H1 (cell line): ENCODE measurements at regions not wholly inside any gene's neighbourhood (a gene's known extent, or its start where the extent isn't known, plus 50 kb on each side); places are given as distances from the start of the nearest gene placed in this dataset.
A peak's percentile ranks its signal among the peaks of the same experiment; 100 is the strongest.

Experiments used
- CTCF ChIA-PET: fragments of 300-600 bp; sonication (Branson Sonifier 250); formaldehyde crosslinking; loops from one replicate; lab custom pipeline; 2021; ENCODE audit not compliant: partially characterized antibody; lab: Charles Lee
- POLR2A ChIA-PET: fragments of 300-600 bp; sonication (Branson Sonifier 250); formaldehyde crosslinking; loops from one replicate; lab custom pipeline; 2021; ENCODE audit warnings: inconsistent platforms; ENCODE audit not compliant: partially characterized antibody; lab: Charles Lee
- DNase-seq, 2 experiments: peaks; one replicate each; pipeline versions ENCODE4 v3.0.0 to v3.0.0-alpha.2; 2010 to 2022; ENCODE audit warnings: low spot score in 2 of 2, low read depth in 1 of 2, mixed read lengths in 1 of 2
- FAIRE-seq: peaks from 2 replicates; lab custom pipeline; 2011; peaks lifted over from hg19 to GRCh38; lab: Jason Lieb, UNC
- H2AFZ ChIP-seq: 2 replicates; pipeline ENCODE4 v1.8.1; 2012; ENCODE audit warnings: low read length, inconsistent platforms
- H2AK5ac ChIP-seq: 2 replicates; pipeline ENCODE4 v1.6.1; 2013; ENCODE audit warnings: low read depth, low read length
- H2BK120ac ChIP-seq: replicated peaks from 2 replicates; pipeline ENCODE3; 2013; ENCODE audit warnings: low read depth, low read length, inconsistent platforms
- H2BK12ac ChIP-seq: 2 replicates; pipeline ENCODE4 v1.6.1; 2013; ENCODE audit warnings: low read depth, low read length
- H2BK15ac ChIP-seq: 2 replicates; pipeline ENCODE4 v1.6.1; 2013; ENCODE audit warnings: low read length
- H2BK20ac ChIP-seq: 2 replicates; pipeline ENCODE4 v1.6.1; 2013; ENCODE audit warnings: low read length
- H2BK5ac ChIP-seq: 2 replicates; pipeline ENCODE4 v1.6.1; 2013; ENCODE audit warnings: low read depth, low read length
- H3K14ac ChIP-seq: 2 replicates; pipeline ENCODE4 v1.6.1; 2013; ENCODE audit warnings: inconsistent platforms; ENCODE audit not compliant: insufficient read length
- H3K18ac ChIP-seq: 2 replicates; pipeline ENCODE4 v1.6.1; 2013; ENCODE audit warnings: low read length; ENCODE audit errors: extremely low read depth
- H3K23ac ChIP-seq: 2 replicates; pipeline ENCODE4 v1.6.1; 2013; ENCODE audit warnings: inconsistent platforms; ENCODE audit not compliant: insufficient read length
- H3K23me2 ChIP-seq: 2 replicates; pipeline ENCODE4 v1.6.1; 2013; ENCODE audit warnings: low read depth, low read length
- H3K27ac ChIP-seq: 2 replicates; pipeline ENCODE4 v1.6.1; 2011; ENCODE audit warnings: low read depth, low read length, inconsistent platforms
- H3K27me3 ChIP-seq, 4 experiments: replicated peaks in 1 of 4; 1 replicate in 1 of 4; 2 replicates in 3 of 4; pipeline versions ENCODE4 v1.6.1 to v1.8.1; 2011 to 2013; ENCODE audit warnings: low read length in 3 of 4, mild to moderate bottlenecking in 3 of 4, inconsistent platforms in 2 of 4, mixed read lengths in 2 of 4, moderate library complexity in 1 of 4; ENCODE audit not compliant: control insufficient read depth in 3 of 4, insufficient read depth in 3 of 4; ENCODE audit errors: extremely low read depth in 1 of 4
- H3K36me3 ChIP-seq, 4 experiments: 2 replicates each; pipeline versions ENCODE4 v1.6.1 to v1.8.1; 2011 to 2013; ENCODE audit warnings: mild to moderate bottlenecking in 4 of 4, low read length in 3 of 4, moderate library complexity in 2 of 4, control low read depth in 1 of 4, inconsistent platforms in 1 of 4; ENCODE audit not compliant: insufficient read depth in 4 of 4, control insufficient read depth in 2 of 4
- H3K4ac ChIP-seq: replicated peaks from 2 replicates; pipeline ENCODE3; 2013; ENCODE audit warnings: low read length, low read depth, mixed read lengths, inconsistent platforms; ENCODE audit not compliant: insufficient read length
- H3K4me1 ChIP-seq, 4 experiments: replicated peaks in 1 of 4; 1 replicate in 1 of 4; 2 replicates in 3 of 4; pipeline versions ENCODE4 v1.6.1 to v1.8.1; 2011 to 2013; ENCODE audit warnings: low read length in 3 of 4, inconsistent platforms in 2 of 4, mixed read lengths in 1 of 4; ENCODE audit not compliant: insufficient read depth in 4 of 4, control insufficient read depth in 3 of 4
- H3K4me2 ChIP-seq, 2 experiments: 2 replicates each; pipeline versions ENCODE4 v1.6.1 to v1.8.1; 2011 to 2013; ENCODE audit warnings: low read depth in 2 of 2, low read length in 2 of 2, control low read depth in 1 of 2, inconsistent platforms in 1 of 2, mild to moderate bottlenecking in 1 of 2; ENCODE audit not compliant: insufficient read depth in 1 of 2
- H3K4me3 ChIP-seq, 4 experiments: fragments of 200-600, 300-600 bp in 1 of 4; sonication (generic), shearing (Covaris generic), sonication (Bioruptor Twin) in 1 of 4; 2 replicates each; pipeline versions ENCODE4 v1.5.1 to v1.8.1; 2011 to 2016; ENCODE audit warnings: low read length in 4 of 4, low read depth in 3 of 4, control low read depth in 2 of 4, inconsistent platforms in 2 of 4, mild to moderate bottlenecking in 2 of 4, mixed read lengths in 1 of 4, moderate library complexity in 1 of 4; ENCODE audit not compliant: insufficient read depth in 2 of 4; ENCODE audit errors: extremely low read depth in 1 of 4
- H3K56ac ChIP-seq: replicated peaks from 2 replicates; pipeline ENCODE3; 2013; ENCODE audit warnings: low read depth, mild to moderate bottlenecking, mixed read lengths, low read length, inconsistent platforms; ENCODE audit not compliant: insufficient read length
- H3K79me1 ChIP-seq: 2 replicates; pipeline ENCODE4 v1.6.1; 2013; ENCODE audit warnings: low read depth, low read length, control low read depth
- H3K79me2 ChIP-seq, 2 experiments: 2 replicates each; pipeline versions ENCODE4 v1.6.1 to v1.8.1; 2012 to 2013; ENCODE audit warnings: low read length in 2 of 2, mild to moderate bottlenecking in 2 of 2, inconsistent platforms in 1 of 2; ENCODE audit not compliant: insufficient read depth in 2 of 2, control insufficient read depth in 1 of 2
- H3K9ac ChIP-seq, 4 experiments: replicated peaks in 1 of 4; 1 replicate in 1 of 4; 2 replicates in 3 of 4; pipeline versions ENCODE4 v1.6.1 to v1.8.1; 2011 to 2013; ENCODE audit warnings: low read depth in 3 of 4, low read length in 3 of 4, control low read depth in 2 of 4, mild to moderate bottlenecking in 2 of 4, moderate library complexity in 2 of 4, inconsistent platforms in 1 of 4; ENCODE audit errors: extremely low read depth in 1 of 4
- H3K9me3 ChIP-seq, 2 experiments: 2 replicates each; pipeline versions ENCODE4 v1.6.1 to v1.8.1; 2012 to 2013; ENCODE audit warnings: mild to moderate bottlenecking in 2 of 2, moderate library complexity in 2 of 2, control low read depth in 1 of 2, inconsistent platforms in 1 of 2, low read depth in 1 of 2, low read length in 1 of 2, mixed read lengths in 1 of 2; ENCODE audit not compliant: insufficient read depth in 2 of 2
- H4K20me1 ChIP-seq, 2 experiments: replicated peaks in 1 of 2; 2 replicates each; pipeline versions ENCODE3 to v1.8.1; 2011 to 2013; ENCODE audit warnings: inconsistent platforms in 2 of 2, low read length in 2 of 2, mild to moderate bottlenecking in 1 of 2; ENCODE audit not compliant: insufficient read depth in 2 of 2, control insufficient read depth in 1 of 2
- H4K5ac ChIP-seq: 2 replicates; pipeline ENCODE4 v1.6.1; 2013; ENCODE audit warnings: low read length, low read depth, mixed read lengths, inconsistent platforms; ENCODE audit not compliant: insufficient read length
- H4K8ac ChIP-seq: 2 replicates; pipeline ENCODE4 v1.8.0; 2013; ENCODE audit warnings: mild to moderate bottlenecking, moderate library complexity, low read length, inconsistent platforms; ENCODE audit not compliant: insufficient read depth; ENCODE audit errors: extremely low read depth
- H4K91ac ChIP-seq: replicated peaks from 2 replicates; pipeline ENCODE3; 2013; ENCODE audit warnings: low read length, mixed read lengths, inconsistent platforms; ENCODE audit not compliant: insufficient read length
- BCL11A ChIP-seq, 2 experiments: IDR thresholded peaks; one replicate each; pipeline ENCODE4 v1.6.1; 2011; ENCODE audit warnings: low read depth in 2 of 2, low read length in 2 of 2, mild to moderate bottlenecking in 2 of 2
- CBX5 ChIP-seq: fragments of 300-800, 300-1000 bp; sonication (generic); IDR thresholded peaks from 2 replicates; pipeline ENCODE4 v1.7.1; 2016; ENCODE audit warnings: antibody characterized with exemption, low read length, low read depth
- CEBPB ChIP-seq: IDR thresholded peaks from 2 replicates; pipeline ENCODE4 v1.6.1; 2012; ENCODE audit warnings: low read depth, low read length
- RAD21 ChIP-seq, 2 experiments: IDR thresholded peaks in 1 of 2; conservative IDR thresholded peaks in 1 of 2; 2 replicates each; pipeline ENCODE4 v1.6.1; 2011; ENCODE audit warnings: low read depth in 2 of 2, low read length in 2 of 2, improper control_type of control experiment in 1 of 2, inconsistent platforms in 1 of 2, mild to moderate bottlenecking in 1 of 2, moderate library complexity in 1 of 2
- RNF2 ChIP-seq: fragments of 200-900, 300-1000 bp; sonication (generic); IDR thresholded peaks from 2 replicates; pipeline ENCODE4 v1.7.1; 2016; ENCODE audit warnings: borderline replicate concordance, low read depth, mild to moderate bottlenecking, antibody characterized with exemption, low read length; ENCODE audit not compliant: poor library complexity, severe bottlenecking; ENCODE audit errors: missing control alignments
- SP2 ChIP-seq: IDR thresholded peaks from 2 replicates; pipeline ENCODE4 v1.6.1; 2012; ENCODE audit warnings: mild to moderate bottlenecking, low read length, inconsistent platforms
- YY1 ChIP-seq: IDR thresholded peaks from 2 replicates; pipeline ENCODE4 v1.6.1; 2011; ENCODE audit warnings: low read depth, mild to moderate bottlenecking, low read length
- WGBS, 2 experiments: shearing (Covaris generic) in 1 of 2; methylation state at CpG; one replicate each; pipeline versions ENCODE4 v1.1.6 to v1.1.7; 2013 to 2015; ENCODE audit warnings: low lambda C conversion rate in 2 of 2, mixed read lengths in 2 of 2, inconsistent platforms in 1 of 2, low coverage in 1 of 2, missing lambda C conversion rate in 1 of 2; ENCODE audit not compliant: insufficient replicate concordance in 2 of 2, insufficient coverage in 1 of 2, insufficient read length in 1 of 2; ENCODE audit errors: extremely low coverage in 1 of 2, missing lambda C conversion rate in 1 of 2; 5-methylcytosine and 5-hydroxymethylcytosine counted together

DNA sequence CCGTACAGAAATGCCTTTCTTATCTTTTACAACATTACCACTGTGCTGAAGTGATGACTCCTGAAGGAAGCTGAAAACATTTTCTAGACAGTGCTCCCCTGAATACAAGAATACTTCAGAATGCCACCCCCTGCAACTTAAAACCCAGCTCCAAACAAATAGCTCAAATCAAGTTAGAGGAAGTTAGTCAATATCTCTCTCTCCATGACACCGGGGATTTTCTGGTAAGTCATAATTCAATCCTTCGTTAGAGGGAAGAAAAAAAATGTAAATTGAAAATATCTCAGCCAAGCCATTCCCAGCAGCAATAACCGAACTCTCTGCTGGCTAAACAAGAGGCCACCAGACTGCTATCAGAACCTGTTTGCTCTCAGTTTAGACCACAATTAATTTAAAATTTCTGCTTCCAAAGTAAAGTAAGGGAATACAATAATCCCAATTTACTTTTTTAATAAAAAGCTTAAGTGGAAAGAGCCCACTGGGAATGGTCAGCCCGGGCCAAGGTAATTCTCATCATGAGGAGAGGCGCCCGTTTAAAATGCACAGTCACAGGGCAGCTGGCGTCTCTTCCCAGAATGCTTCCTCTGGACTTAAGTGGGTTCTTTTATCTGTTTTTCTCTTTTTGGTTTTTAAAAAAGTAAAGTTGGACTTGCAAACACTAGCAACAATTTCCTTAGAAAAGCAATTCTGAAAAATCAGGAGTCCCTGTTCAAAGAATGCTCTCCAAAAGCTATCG lies 710.1 kb upstream of the STXBP6 start:
- FAIRE-seq (no peak), DNase-seq (no peak)
- Histone ChIP-seq H3K4me2 (no peak overlapping the region), H3K27me3 (peaks cover 0 to 1% (median 0%) of the 10 kb centered on the region in 4 experiments; a peak in 1 of 7 replicates), H2BK120ac (peak overlapping the region; percentile 30), H2BK12ac (no peak overlapping the region), H4K20me1 (no peaks in the 10 kb centered on the region), H4K8ac (no peak overlapping the region), H2AK5ac (no peak overlapping the region), H3K9ac (no peak overlapping the region), H3K9me3 (no peaks in the 10 kb centered on the region), H3K14ac (no peak overlapping the region), H3K36me3 (no peaks in the 10 kb centered on the region), H4K91ac (peak overlapping the region; percentile 8), H3K27ac (no peak overlapping the region), H2AFZ (no peak overlapping the region), H3K18ac (no peak overlapping the region), H3K4ac (no peak overlapping the region), H3K23me2 (no peaks in the 10 kb centered on the region), H3K56ac (no peak overlapping the region), H2BK5ac (peak overlapping the region; percentile 26; the same call in 1 of the 2 replicates), H3K4me3 (no peak overlapping the region), H3K4me1 (peaks cover 4 to 9% (median 6%) of the 10 kb centered on the region in 4 experiments; a peak in 4 of 7 replicates), H3K79me1 (no peaks in the 10 kb centered on the region), H2BK15ac (no peak overlapping the region), H2BK20ac (no peak overlapping the region; the same call in 1 of the 2 replicates), H3K79me2 (no peaks in the 10 kb centered on the region), H4K5ac (no peak overlapping the region), H3K23ac (no peak overlapping the region)
- ChIA-PET CTCF (no interaction called here), POLR2A (no interaction called here)
- WGBS, 2 experiments = 91% methylated on average over 9 of the region's 9 CpGs; no CpG with 5 or more reads in 1 of the 2 experiments
- TF ChIP-seq YY1 (no peak), CEBPB (no peak), RNF2 (no peak), CBX5 (no peak), SP2 (no peak), RAD21 (IDR thresholded peaks at IDR 0.05 in 1 of 2, conservative IDR thresholded peaks at IDR 0.05 in 1 of 2; ENCODE audit: low read depth in 2 of 2, low read length in 2 of 2) (no peak), BCL11A (IDR thresholded peaks at IDR 0.05; ENCODE audit: low read depth in 2 of 2, low read length in 2 of 2) (no peak)
